ENCODE measurements at regions not wholly inside any gene's neighbourhood (a gene's known extent, or its start where the extent isn't known, plus 50 kb on each side); places are given as distances from the start of the nearest gene placed in this dataset.
"Not testable (repeated sequence)": the region's sequence is repeated elsewhere in the genome, so short reads cannot be mapped to it uniquely, and the experiment has no call there.

DNA sequence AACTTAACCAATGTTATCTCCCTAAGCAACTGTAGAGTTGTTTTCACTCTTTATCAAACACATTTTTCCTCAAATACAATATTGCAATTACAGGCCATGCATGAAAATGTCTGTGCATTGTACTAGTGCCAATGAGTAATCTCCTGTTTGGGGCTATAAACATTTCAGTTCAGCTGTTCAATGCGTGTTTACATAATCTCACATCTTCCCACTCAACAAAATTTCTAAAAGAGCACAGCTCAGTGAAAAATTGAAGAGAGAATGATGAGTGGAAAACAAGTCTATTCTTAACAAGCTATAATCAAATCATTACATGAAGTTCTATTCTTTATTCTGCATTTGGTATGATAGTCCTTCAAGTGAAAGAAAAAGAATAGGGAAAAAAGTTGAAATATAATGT is 780.5 kb upstream of the CDH9 start:
- no peak for DNase-seq

DNA sequence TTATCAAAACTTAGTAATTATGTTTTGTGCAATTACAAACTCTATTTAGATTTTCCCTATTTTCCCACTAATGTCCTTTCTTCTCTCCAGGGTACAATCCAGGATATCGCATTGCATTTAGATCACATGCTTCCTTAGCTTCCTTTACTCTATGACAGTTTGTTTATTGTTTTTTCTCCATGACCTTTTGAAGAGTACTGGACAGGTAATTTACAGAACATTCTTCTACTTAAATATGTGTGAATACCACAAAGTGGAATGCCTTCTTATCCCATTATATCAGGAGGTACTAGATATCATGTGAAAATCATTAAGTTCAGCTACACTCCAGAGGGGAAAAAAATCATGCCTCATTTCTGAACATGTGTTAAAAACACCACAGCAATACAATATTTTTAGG is 776.6 kb upstream of the CDH9 start:
- no peak for DNase-seq

- DNase-seq: no peak
These were observed 775.9 kb upstream of the CDH9 start for GRCh38 chr5:27814286-27814685.

DNA sequence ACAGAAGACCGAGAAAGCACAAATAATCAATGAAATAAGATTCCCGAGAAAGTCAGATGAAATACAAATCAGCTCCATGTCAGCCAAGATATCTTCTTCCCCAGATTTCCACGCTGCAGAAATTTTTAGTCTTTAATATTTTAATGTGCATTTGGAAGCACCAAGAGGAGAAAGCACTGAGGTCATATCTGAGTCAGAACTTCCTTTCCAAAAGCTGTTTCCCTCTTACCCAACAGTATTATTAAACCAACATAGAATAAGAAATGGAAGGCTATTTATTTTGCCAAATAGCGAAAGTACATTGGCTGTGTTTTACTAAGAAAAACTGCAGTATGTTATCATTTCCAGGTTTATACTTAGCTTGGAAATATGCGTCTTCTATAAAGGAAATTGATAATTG is 772.1 kb upstream of the CDH9 start:
- no peak for DNase-seq

DNA sequence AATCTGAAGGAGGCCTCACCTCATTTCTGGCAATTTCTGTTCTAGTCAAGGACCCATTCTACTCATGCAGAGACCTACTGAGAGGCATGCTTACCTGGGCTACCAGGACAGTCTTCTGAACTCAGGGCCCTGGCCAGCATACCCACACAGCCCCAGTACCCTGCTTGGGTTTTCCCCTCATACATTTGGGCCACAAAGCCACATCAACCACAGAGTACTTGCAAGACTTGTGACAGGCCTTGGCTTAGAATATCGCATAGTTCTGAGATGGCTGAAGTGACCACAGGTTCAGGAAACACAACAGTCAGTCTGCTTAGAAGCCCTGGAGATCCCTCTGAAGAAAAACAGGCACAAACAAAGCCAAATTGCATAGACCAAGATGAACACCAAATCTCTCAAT is 758.8 kb upstream of the CDH9 start:
- no peak for DNase-seq

DNA sequence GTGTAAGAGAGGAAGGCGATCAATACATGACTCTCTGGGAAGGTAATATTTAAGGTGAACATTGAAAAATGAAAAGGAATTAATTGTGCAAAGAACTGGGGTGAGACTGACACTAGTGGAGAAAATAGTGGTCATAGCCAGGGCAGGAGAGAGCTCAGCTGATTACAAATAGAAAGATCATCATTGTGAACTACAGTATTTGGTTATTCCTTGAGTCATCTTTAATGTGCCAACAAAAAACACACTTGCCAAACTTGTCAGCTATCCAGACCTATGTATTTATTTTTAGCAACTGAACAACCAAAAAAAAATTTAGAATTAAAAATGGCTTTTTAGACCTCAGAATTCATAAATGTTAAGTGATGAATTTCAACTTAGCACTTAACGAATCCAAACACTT is 749.8 kb upstream of the CDH9 start:
- no peak for DNase-seq

GRCh38 chr5:27784317-27784716 is 745.9 kb upstream of the CDH9 start:
- DNase-seq: no peak

DNA sequence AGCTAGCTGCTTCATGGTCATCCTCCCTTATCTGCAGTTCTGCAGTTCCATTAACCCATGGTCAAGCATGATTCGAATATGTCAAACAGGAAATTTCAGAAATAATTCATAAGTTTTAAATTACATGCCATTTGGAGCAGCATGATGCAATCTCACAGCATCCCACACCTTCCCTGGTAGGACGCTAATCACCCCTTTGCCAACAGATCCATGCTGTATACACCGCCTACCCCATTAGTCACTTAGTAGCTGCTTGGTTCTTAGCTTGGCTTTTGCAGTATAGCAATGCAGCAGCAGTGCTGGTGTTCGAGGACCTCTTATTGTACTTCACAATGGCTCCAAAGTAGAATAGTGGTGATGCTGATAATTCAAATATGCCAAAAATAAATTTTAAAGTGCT is 739.7 kb upstream of the CDH9 start:
- no peak for DNase-seq

- no peak for DNase-seq
These were observed 735.2 kb upstream of the CDH9 start for GRCh38 chr5:27773636-27774035.

GRCh38 chr5:27773166-27773565 is 734.8 kb upstream of the CDH9 start:
- DNase-seq: no peak

DNA sequence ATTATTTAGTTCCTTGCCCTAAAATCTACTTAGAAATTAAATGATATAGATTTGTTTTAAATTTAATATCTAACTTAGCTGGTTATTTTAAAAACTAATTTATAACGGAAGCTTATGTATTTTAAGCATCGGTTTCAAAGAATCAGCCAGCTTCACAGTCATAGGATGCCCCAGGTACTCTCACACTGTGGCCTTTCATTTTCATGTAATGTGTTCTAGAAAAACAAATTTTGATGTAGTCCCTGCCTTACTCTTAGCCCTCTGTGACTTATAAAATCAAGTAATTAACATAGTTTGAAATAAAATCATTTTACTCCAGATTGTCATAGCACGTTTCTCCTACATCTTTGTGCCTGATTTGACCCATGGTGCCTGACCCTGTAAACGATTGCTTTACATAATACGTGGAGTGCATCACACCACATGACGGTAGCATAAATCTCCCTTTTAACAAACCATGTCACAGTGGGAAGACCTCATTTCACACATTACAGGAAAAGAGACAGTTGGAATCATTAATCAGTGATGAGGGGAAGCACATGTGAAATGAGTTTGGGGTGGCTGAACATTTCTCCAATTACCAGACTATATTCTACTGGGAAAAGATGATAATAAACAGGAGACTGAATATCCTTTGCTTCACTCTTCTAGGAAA is 731.5 kb upstream of the CDH9 start:
- DNase-seq: no peak

GRCh38 chr5:27748847-27749246 is 710.5 kb upstream of the CDH9 start:
- DNase-seq: no peak

GRCh38 chr5:27743383-27743979 is 705.1 kb upstream of the CDH9 start:
- not testable (repeated sequence) for DNase-seq

DNA sequence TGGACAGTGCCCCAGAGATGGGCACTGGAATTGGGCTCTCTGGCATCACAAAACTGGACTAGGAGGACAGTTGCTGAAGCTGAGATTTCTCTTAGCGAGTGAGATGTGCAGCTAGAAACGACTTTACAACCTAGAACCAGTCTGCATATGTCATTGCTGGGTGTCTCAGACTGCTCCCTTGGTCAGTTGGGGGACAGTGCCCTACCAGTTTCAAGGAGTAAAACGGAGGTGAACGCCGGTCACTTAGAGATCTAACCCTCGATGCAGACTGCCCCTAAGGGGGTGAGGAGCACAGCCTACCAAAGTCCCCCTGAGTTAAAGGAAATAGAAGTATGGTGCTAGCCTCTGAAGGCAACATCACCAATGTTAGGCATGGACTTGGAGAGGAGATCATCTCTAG is 704.4 kb upstream of the CDH9 start:
- no peak for DNase-seq

GRCh38 chr5:27734838-27735237 is 696.5 kb upstream of the CDH9 start:
- no peak for DNase-seq

DNA sequence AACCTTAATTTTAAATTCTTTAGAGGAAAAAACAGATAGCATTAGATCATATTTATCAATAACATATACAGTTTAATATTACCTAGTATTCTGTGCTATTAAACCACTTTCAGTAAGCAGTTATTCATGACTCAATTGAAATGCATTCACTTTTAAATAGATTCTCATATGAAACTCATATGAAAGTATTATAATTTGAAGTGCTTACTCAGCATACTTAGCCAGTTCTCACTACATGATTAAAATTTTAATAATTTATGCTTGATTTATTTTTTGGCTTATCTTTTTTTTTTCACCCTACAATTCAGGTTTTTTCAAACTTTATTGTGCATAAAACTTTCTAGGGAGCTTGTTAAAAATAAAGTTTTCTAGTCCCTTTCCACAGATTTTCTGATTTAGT is 694.9 kb upstream of the CDH9 start:
- no peak for DNase-seq

DNA sequence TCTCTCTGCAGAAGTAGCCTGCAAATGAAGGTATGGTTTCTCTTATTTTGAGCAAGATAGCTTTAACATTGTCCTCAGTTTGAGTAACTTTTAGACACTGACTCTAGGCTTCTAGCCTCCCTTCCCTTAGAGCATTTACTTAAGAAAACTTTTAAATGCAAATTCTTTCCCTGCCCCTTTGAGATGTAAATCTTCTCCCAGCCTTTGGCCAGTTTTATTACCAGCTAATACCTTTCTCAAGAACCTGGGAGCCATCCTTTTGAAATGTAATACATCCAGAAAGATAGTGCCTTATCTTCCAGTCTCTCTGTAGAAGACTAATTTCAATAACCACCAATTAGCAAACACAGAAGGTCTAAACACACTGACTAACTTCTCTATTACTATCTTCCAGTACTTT is 688.9 kb upstream of the CDH9 start:
- DNase-seq: no peak

DNA sequence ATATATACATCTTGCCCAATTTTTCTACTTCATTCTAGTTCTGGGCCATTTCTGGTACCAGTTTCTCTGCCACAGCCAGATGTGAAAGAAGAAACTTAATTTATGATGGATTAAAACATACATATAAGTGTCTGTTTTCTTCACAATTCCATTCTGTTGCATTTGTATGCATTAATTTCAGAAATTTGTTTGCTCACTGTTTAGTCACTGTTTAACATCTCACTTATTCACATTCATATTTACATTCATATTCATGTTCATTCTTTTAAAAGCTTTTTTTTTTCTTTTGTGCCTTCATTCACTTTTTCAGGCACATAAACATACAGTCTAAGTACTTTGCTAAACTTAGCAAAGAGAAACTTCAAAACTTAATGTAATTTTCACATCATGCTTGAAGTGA is 684.0 kb upstream of the CDH9 start:
- no peak for DNase-seq

DNA sequence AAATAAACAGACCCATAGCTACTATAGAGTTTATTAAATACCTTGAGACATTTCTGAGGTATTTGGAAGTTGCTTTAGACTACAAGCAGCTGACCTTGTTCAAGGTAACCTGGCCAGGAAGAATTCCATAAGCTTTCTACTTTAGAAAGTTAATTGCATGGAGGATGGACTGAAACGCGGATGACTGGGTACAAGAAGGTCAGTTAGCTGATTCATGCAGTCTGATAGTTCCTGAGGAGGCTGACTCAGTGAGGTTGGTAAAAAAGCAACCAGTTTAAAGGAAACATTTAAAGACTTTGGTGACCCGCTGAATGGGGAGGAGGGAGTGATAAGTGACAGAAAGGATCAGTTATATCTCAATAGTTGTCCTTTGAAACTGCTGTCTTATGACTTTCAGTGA is 670.1 kb upstream of the CDH9 start:
- no peak for DNase-seq

- DNase-seq: no peak
These were observed 668.4 kb upstream of the CDH9 start for GRCh38 chr5:27706832-27707231.

- DNase-seq: no peak
These were observed 667.3 kb upstream of the CDH9 start for GRCh38 chr5:27705661-27706060.

GRCh38 chr5:27701931-27702903 is 663.8 kb upstream of the CDH9 start:
- no peak for DNase-seq

DNA sequence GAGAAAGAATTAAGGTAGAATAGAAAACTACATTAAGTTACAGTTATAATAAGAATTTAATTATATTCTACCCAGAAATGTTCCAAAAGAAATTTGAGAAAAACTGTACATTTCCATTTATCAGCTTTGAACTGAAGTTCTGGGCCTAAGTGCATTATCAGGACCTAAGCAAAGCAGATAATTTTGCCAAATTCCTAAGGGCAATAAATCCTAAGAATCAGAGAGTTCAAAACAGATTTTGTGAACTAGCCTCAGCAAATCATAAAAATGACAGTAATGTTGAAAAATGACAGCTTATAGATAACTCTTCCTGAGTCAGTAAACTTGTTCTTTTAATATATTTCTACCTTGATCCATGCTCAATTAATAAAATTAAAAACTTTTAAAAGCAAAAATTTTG is 662.1 kb upstream of the CDH9 start:
- no peak for DNase-seq

GRCh38 chr5:27682600-27682999 is 644.2 kb upstream of the CDH9 start:
- no peak for DNase-seq
